ENCODE measurements at regions not wholly inside any gene's neighbourhood (a gene's known extent, or its start where the extent isn't known, plus 50 kb on each side); places are given as distances from the start of the nearest gene placed in this dataset.

- H3K36me3 ChIP-seq: no peaks in the 10 kb centered on the region
- H3K9me3 ChIP-seq: no peaks in the 10 kb centered on the region
- no peak overlapping the region for H3K4me3 ChIP-seq
- H3K27ac ChIP-seq: no peak overlapping the region
- intact Hi-C loops (cut with DNase I): no loop called here
- no peak for TF ChIP-seq CTCF (IDR thresholded peaks at IDR 0.05)
- DNase-seq (no peak), ATAC-seq (no peak)
- no peaks in the 10 kb centered on the region for H3K4me1 ChIP-seq
- H3K27me3 ChIP-seq: no peaks in the 10 kb centered on the region
Measured at GRCh38 chr16:51321251-51321650, 170.2 kb upstream of the SALL1 start.

- no peak for TF ChIP-seq CTCF (IDR thresholded peaks at IDR 0.05)
- DNase-seq (no peak), ATAC-seq (no peak)
- Histone ChIP-seq H3K4me3 (no peak overlapping the region), H3K27me3 (no peaks in the 10 kb centered on the region), H3K27ac (no peak overlapping the region), H3K4me1 (no peaks in the 10 kb centered on the region), H3K9me3 (no peaks in the 10 kb centered on the region), H3K36me3 (no peaks in the 10 kb centered on the region)
- intact Hi-C loops (cut with DNase I): no loop called here
Measured at GRCh38 chr16:51317575-51317974, 166.5 kb upstream of the SALL1 start.

- no peak for TF ChIP-seq CTCF (IDR thresholded peaks at IDR 0.05)
- ATAC-seq: no peak
- Histone ChIP-seq H3K9me3 (no peaks in the 10 kb centered on the region), H3K27ac (no peak overlapping the region), H3K27me3 (no peaks in the 10 kb centered on the region), H3K36me3 (no peaks in the 10 kb centered on the region), H3K4me1 (no peaks in the 10 kb centered on the region), H3K4me3 (no peak overlapping the region)
- no peak for DNase-seq
- intact Hi-C loops (cut with DNase I): no loop called here
Measured at GRCh38 chr16:51313198-51313597, 162.1 kb upstream of the SALL1 start.

- no peak overlapping the region for H3K27ac ChIP-seq
- intact Hi-C loops (cut with DNase I): no loop called here
- DNase-seq: no peak
Measured at GRCh38 chr16:51312363-51313150, 161.5 kb upstream of the SALL1 start.

GRCh38 chr16:51310159-51310558 lies 159.1 kb upstream of the SALL1 start:
- Histone ChIP-seq H3K9me3 (no peaks in the 10 kb centered on the region), H3K36me3 (no peaks in the 10 kb centered on the region), H3K4me3 (no peak overlapping the region), H3K4me1 (no peaks in the 10 kb centered on the region), H3K27me3 (no peaks in the 10 kb centered on the region), H3K27ac (no peak overlapping the region)
- DNase-seq: no peak
- no peak for ATAC-seq
- no peak for TF ChIP-seq CTCF (IDR thresholded peaks at IDR 0.05)
- intact Hi-C loops (cut with DNase I): no loop called here

More at GRCh38 chr16:51312363-51313150, 161.5 kb upstream of the SALL1 start:
- H3K36me3 ChIP-seq: no peaks in the 10 kb centered on the region
- TF ChIP-seq CTCF (IDR thresholded peaks at IDR 0.05): no peak
- no peak overlapping the region for H3K4me3 ChIP-seq
- H3K27me3 ChIP-seq: no peaks in the 10 kb centered on the region
- ATAC-seq: no peak
- H3K4me1 ChIP-seq: no peaks in the 10 kb centered on the region
- H3K9me3 ChIP-seq: no peaks in the 10 kb centered on the region
